ENCODE measurements at regions not wholly inside any gene's neighbourhood (a gene's known extent, or its start where the extent isn't known, plus 50 kb on each side); places are given as distances from the start of the nearest gene placed in this dataset.

DNA sequence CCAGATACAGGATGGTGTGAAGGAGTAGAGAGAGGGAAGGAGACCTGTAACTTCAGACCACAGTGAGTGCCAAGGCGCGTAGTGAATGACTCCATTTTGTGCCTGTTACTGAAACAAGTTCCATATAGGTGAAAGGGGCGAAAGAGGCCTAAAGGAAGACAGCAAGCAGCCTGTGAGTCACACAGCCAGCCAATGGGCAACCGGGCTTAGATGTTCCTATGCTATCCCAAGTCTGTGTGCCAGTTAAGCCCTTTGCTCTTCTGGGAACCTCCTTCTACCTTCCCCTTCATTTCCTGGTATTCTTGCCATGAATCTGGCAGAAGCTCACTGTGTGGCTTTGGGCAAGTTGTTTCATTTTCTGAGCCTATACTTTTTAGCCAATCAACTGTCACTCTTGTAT is 161.8 kb upstream of the LDB2 start:
- TF ChIP-seq, protein P1, sequence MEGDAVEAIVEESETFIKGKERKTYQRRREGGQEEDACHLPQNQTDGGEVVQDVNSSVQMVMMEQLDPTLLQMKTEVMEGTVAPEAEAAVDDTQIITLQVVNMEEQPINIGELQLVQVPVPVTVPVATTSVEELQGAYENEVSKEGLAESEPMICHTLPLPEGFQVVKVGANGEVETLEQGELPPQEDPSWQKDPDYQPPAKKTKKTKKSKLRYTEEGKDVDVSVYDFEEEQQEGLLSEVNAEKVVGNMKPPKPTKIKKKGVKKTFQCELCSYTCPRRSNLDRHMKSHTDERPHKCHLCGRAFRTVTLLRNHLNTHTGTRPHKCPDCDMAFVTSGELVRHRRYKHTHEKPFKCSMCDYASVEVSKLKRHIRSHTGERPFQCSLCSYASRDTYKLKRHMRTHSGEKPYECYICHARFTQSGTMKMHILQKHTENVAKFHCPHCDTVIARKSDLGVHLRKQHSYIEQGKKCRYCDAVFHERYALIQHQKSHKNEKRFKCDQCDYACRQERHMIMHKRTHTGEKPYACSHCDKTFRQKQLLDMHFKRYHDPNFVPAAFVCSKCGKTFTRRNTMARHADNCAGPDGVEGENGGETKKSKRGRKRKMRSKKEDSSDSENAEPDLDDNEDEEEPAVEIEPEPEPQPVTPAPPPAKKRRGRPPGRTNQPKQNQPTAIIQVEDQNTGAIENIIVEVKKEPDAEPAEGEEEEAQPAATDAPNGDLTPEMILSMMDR (conservative IDR thresholded peaks at IDR 0.05; ENCODE audit: low read depth, low read length): no peak
- Histone ChIP-seq H4K20me1 (ENCODE audit: insufficient read depth) (no peaks in the 10 kb centered on the region), H2AFZ (ENCODE audit: low read depth) (no peak overlapping the region), H3K27ac (no peak overlapping the region), H3K4me1 (ENCODE audit: low read depth, poor library complexity, severe bottlenecking) (no peaks in the 10 kb centered on the region), H3K79me2 (ENCODE audit: insufficient read depth, low read depth) (no peaks in the 10 kb centered on the region), H3K36me3 (ENCODE audit: insufficient read depth) (no peaks in the 10 kb centered on the region), H3K4me2 (no peak overlapping the region), H3K27me3 (ENCODE audit: insufficient read depth, low read depth) (no peaks in the 10 kb centered on the region), H3K9ac (no peak overlapping the region), H3K4me3 (IDR thresholded peaks at IDR 0.05; ENCODE audit: insufficient read depth, low read depth, low read length) (no peak overlapping the region)

DNA sequence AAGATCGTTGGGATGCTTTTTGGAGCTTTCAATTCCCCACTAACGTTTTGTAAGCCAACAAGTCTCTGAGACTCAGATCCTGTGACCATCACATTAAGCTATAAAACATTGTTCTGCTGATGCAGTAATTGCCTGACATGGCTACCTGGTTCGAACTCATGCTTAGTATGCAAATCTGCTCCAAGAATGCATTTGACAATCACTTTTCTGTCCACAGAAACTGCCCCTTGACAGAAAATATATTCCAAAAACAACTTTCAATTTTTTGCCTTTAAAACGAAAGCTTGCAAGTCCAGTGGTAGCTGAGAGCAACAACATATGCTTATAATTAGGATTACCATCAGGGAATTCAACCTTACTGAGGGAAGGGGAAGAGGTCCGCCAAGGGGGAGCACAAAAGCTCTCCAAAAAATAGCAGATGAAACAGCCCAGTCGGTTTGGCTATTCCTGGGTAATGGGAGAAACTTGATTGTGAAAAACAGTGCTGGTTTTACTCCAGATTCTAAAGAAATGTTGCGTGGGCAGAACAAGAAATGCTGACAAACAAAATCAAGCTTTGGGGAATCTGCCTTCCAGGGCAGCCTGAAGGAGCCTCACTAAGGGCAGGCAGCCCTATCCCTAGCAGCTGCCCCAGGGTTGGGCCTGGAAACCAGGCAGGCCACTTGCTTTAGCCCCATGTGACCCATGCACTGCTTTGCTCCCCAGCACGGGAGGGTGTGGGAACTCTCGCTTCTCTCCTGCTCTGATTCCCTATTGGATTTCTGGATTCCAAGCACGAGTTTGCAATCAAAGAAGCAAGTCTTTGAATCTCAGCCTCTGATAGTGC is 160.7 kb upstream of the LDB2 start:
- Histone ChIP-seq H3K79me2 (ENCODE audit: insufficient read depth, low read depth) (no peaks in the 10 kb centered on the region), H4K20me1 (ENCODE audit: insufficient read depth) (no peaks in the 10 kb centered on the region), H3K4me2 (no peak overlapping the region), H3K9ac (no peak overlapping the region), H2AFZ (ENCODE audit: low read depth) (no peak overlapping the region), H3K4me3 (IDR thresholded peaks at IDR 0.05; ENCODE audit: insufficient read depth, low read depth, low read length) (no peak overlapping the region), H3K27me3 (ENCODE audit: insufficient read depth, low read depth) (no peaks in the 10 kb centered on the region), H3K36me3 (ENCODE audit: insufficient read depth) (no peaks in the 10 kb centered on the region), H3K27ac (no peak overlapping the region), H3K4me1 (ENCODE audit: low read depth, poor library complexity, severe bottlenecking) (no peaks in the 10 kb centered on the region)
- TF ChIP-seq, protein P1 (conservative IDR thresholded peaks at IDR 0.05; ENCODE audit: low read depth, low read length): no peak

DNA sequence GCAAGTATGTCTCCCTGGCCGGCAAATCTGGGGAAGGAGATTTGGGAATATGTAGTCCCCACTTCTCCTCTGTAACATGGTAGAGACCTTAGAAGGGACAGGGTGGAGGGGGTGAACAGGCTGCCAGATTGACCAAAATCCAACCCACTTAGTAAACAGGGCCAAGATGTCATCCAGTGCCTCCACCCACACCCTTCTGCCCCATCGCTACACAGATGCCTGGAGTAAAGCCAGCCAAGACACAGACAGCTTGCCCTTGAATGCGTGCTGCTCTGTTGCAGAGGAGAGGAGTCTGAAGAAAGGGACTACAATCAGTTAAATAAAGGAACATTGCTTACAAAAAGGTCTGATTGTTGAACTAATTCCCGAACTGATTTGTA is 160.1 kb upstream of the LDB2 start:
- no peaks in the 10 kb centered on the region for H4K20me1 ChIP-seq (ENCODE audit: insufficient read depth)
- no peaks in the 10 kb centered on the region for H3K27me3 ChIP-seq (ENCODE audit: insufficient read depth, low read depth)
- H3K79me2 ChIP-seq (ENCODE audit: insufficient read depth, low read depth): no peaks in the 10 kb centered on the region
- no peak overlapping the region for H3K4me3 ChIP-seq (IDR thresholded peaks at IDR 0.05; ENCODE audit: insufficient read depth, low read depth, low read length)
- H3K9ac ChIP-seq: no peak overlapping the region
- H2AFZ ChIP-seq (ENCODE audit: low read depth): no peak overlapping the region
- H3K36me3 ChIP-seq (ENCODE audit: insufficient read depth): no peaks in the 10 kb centered on the region
- TF ChIP-seq, protein P1 (conservative IDR thresholded peaks at IDR 0.05; ENCODE audit: low read depth, low read length): no peak
- H3K27ac ChIP-seq: no peak overlapping the region
- no peak overlapping the region for H3K4me2 ChIP-seq
- no peaks in the 10 kb centered on the region for H3K4me1 ChIP-seq (ENCODE audit: low read depth, poor library complexity, severe bottlenecking)

DNA sequence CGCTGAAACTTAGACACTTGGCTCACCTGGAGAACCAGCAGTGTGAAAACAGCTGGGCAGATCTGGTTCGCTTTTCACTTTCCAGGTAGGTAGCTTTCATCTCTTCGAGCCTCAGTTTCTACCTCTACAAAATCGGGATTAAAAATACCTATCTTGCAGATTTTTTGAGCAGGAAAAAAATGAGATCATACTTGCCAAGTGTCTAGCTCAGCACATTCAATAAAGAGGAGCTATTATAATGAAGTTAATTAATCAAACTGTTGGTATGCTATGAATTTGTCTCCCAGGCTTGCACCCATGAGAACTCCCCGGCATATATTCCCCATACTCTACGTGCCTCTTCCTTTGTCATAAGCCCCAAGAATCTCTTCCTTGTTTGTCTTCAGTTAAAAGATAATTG is 158.6 kb upstream of the LDB2 start:
- H3K27me3 ChIP-seq (ENCODE audit: insufficient read depth, low read depth): no peaks in the 10 kb centered on the region
- H3K4me1 ChIP-seq (ENCODE audit: low read depth, poor library complexity, severe bottlenecking): no peaks in the 10 kb centered on the region
- no peak overlapping the region for H3K27ac ChIP-seq
- H3K9ac ChIP-seq: no peak overlapping the region
- TF ChIP-seq, protein P1 (conservative IDR thresholded peaks at IDR 0.05; ENCODE audit: low read depth, low read length): no peak
- no peak overlapping the region for H2AFZ ChIP-seq (ENCODE audit: low read depth)
- no peak overlapping the region for H3K4me2 ChIP-seq
- H3K4me3 ChIP-seq (IDR thresholded peaks at IDR 0.05; ENCODE audit: insufficient read depth, low read depth, low read length): no peak overlapping the region
- H3K79me2 ChIP-seq (ENCODE audit: insufficient read depth, low read depth): no peaks in the 10 kb centered on the region
- no peaks in the 10 kb centered on the region for H3K36me3 ChIP-seq (ENCODE audit: insufficient read depth)
- H4K20me1 ChIP-seq (ENCODE audit: insufficient read depth): no peaks in the 10 kb centered on the region
